ENCODE measurements at regions not wholly inside any gene's neighbourhood (a gene's known extent, or its start where the extent isn't known, plus 50 kb on each side); places are given as distances from the start of the nearest gene placed in this dataset.

DNA sequence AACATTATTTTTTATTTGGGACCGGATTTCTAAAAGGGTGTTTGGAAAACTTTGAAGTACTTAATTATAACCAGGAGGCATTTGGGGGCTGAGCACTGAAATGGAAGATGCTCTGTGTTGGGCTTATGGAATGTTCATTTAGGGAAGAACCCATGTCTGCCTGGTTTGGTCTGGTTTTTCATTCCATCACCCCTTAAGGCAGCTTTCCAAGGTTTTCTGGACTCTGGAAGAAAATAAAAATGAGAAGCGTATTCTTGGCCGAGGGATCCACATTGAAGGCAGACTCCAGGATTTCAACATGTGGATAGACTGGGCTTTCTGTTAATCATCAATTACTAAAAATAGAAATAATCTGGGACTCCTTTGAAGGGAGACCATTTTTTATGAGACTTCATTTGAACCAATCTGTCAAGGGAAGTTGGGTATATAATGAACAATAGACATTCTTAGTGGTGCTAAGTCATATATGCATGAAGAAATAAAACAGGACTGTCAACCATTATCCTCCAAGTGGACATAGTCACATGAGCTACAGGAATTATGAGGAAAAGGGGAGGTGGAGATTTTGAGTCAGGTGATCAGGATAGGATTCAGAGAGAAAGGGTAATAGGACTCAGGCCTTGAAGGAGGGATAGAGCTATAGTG lies 270.5 kb upstream of the ADAMTS9 start:
- Histone ChIP-seq H3K4me1 (ENCODE audit: insufficient read depth) (peaks cover 5% of the 10 kb centered on the region), H3K4me3 (no peak overlapping the region), H3K9me3 (no peaks in the 10 kb centered on the region), H3K27ac (no peak overlapping the region), H3K36me3 (no peaks in the 10 kb centered on the region), H3K27me3 (no peaks in the 10 kb centered on the region)
- DNase-seq: no peak
- TF ChIP-seq, protein P1, sequence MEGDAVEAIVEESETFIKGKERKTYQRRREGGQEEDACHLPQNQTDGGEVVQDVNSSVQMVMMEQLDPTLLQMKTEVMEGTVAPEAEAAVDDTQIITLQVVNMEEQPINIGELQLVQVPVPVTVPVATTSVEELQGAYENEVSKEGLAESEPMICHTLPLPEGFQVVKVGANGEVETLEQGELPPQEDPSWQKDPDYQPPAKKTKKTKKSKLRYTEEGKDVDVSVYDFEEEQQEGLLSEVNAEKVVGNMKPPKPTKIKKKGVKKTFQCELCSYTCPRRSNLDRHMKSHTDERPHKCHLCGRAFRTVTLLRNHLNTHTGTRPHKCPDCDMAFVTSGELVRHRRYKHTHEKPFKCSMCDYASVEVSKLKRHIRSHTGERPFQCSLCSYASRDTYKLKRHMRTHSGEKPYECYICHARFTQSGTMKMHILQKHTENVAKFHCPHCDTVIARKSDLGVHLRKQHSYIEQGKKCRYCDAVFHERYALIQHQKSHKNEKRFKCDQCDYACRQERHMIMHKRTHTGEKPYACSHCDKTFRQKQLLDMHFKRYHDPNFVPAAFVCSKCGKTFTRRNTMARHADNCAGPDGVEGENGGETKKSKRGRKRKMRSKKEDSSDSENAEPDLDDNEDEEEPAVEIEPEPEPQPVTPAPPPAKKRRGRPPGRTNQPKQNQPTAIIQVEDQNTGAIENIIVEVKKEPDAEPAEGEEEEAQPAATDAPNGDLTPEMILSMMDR (IDR thresholded peaks at IDR 0.05): no peak
- no peak for TF ChIP-seq POLR2A (IDR thresholded peaks at IDR 0.05)
- TF ChIP-seq EP300 (IDR thresholded peaks at IDR 0.05): no peak
- intact Hi-C loops (cut with DNase I): no loop called here
- 39 to 62% (median 40%) methylated on average over 3 of the region's 3 CpGs for WGBS, 3 donors

DNA sequence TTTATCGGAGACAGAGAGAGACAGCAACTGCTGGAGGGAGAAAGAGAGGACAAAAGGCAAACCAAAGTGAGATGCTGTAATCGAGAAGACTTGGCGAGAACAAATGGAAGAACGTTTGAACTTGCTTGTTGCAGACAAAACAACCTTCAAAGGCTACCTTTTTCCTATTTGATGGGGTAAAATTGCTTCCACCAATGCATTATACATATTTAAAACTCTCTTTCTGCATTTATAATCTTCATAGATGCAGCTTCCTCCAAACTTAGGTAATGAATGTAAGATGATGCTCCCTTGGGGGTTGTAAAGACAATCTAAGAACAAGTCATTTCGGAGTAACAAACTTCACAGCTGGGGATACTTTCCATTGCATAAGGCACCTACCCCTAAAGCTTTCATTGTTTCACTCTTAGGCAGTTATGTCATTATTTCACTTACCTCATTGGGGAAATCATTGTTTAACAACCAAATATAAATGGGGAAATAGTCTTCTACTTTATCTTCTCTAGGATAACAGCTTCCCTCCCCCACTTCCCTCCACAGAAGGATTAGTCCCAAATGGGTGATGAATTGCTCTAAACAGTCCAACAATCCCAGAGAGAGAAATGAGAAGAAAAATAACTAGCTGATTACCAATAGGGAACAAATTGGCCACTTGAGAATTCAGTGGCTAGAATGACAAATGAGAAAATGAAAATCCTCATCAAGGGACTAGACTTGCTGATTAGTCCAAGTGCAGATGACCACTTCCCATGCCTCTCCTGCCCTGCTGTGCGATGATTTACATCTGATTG lies 269.8 kb upstream of the ADAMTS9 start:
- no peak for TF ChIP-seq EP300 (IDR thresholded peaks at IDR 0.05)
- TF ChIP-seq, protein P1 (IDR thresholded peaks at IDR 0.05): no peak
- no peak for TF ChIP-seq POLR2A (IDR thresholded peaks at IDR 0.05)
- Histone ChIP-seq H3K27me3 (no peaks in the 10 kb centered on the region), H3K36me3 (no peaks in the 10 kb centered on the region), H3K4me3 (no peak overlapping the region), H3K9me3 (no peaks in the 10 kb centered on the region), H3K4me1 (ENCODE audit: insufficient read depth) (peaks cover 5% of the 10 kb centered on the region), H3K27ac (no peak overlapping the region)
- DNase-seq: no peak
- WGBS, 3 donors: 72 to 81% (median 77%) methylated on average over 6 of the region's 6 CpGs
- intact Hi-C loops (cut with DNase I): no loop called here

DNA sequence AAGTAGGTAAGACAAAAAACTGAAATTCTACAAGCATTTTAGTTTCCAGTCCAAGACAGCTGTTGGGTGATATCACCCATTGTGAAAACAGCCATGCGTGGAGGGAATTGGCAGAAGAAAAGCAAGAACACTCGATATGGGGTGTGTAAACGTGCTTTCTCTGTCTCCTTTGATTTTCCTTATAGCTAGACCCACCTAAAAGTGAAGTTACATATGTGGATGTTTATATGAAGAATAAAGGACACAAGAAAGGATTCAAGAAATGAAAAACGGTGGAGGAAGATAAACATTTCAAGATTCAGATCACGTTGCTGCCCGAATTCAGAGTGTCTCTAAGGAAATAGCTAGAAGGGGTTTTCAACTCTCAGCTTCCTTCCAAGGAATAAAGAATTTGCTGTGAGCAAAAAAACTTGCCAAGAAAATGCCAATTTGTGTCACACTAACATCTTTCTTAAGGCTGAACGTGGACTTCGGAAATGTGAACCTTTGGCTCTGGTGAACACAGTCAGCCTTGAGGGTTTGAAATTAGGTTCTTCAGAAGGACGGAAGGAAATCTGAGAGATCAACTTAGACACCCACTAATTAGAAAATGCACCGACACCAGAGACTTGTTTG lies 269.0 kb upstream of the ADAMTS9 start:
- WGBS, 3 donors: 55 to 64% (median 63%) methylated on average over 10 of the region's 10 CpGs
- no peak for DNase-seq
- Histone ChIP-seq H3K9me3 (no peaks in the 10 kb centered on the region), H3K4me1 (ENCODE audit: insufficient read depth) (peaks cover 5% of the 10 kb centered on the region), H3K27me3 (no peaks in the 10 kb centered on the region), H3K4me3 (no peak overlapping the region), H3K36me3 (no peaks in the 10 kb centered on the region), H3K27ac (no peak overlapping the region)
- no peak for TF ChIP-seq EP300 (IDR thresholded peaks at IDR 0.05)
- TF ChIP-seq, protein P1 (IDR thresholded peaks at IDR 0.05): no peak
- TF ChIP-seq POLR2A (IDR thresholded peaks at IDR 0.05): no peak
- intact Hi-C loops (cut with DNase I): no loop called here

DNA sequence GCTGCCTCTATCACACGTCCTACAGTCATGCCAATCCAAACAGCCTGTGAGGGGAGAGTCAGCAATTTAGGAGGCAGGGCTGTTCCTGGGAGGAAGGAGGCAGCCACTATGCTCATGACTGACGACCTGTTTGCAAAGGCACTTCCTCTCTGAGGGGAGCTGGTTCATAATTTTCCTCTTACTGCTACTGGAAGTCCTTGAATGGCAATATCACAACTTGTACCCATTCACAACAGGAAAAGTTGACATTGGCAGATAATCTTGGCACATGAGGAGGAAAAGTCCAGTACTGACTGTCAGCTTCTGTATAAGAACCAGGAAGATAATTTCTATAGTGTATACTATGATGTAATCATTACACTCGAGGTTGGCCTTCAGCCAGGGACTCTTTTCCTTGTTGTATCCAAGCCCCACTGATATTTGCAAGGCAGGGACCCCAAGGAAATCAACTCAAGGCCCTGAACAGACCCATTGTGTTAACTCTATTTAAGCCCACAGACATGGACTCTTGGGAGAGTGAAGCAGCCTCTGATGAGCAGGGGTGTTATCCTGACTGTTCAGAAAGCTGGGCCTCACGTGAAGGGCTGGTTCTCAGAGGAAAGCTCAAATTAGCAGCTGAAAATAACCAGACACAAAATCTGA lies 267.3 kb upstream of the ADAMTS9 start:
- WGBS, 3 donors: 44 to 51% (median 45%) methylated on average over 4 of the region's 4 CpGs
- Histone ChIP-seq H3K9me3 (no peaks in the 10 kb centered on the region), H3K27ac (no peak overlapping the region), H3K36me3 (no peaks in the 10 kb centered on the region), H3K27me3 (no peaks in the 10 kb centered on the region), H3K4me3 (no peak overlapping the region), H3K4me1 (ENCODE audit: insufficient read depth) (peaks cover 6% of the 10 kb centered on the region)
- intact Hi-C loops (cut with DNase I): no loop called here
- peak in 1 of 5 donors; percentile 34 for DNase-seq
- TF ChIP-seq POLR2A (IDR thresholded peaks at IDR 0.05) (no peak), EP300 (IDR thresholded peaks at IDR 0.05) (no peak)
- TF ChIP-seq, protein P1 (IDR thresholded peaks at IDR 0.05): no peak

All from ovary (tissue), 7 donors.